ENCODE measurements at regions not wholly inside any gene's neighbourhood (a gene's known extent, or its start where the extent isn't known, plus 50 kb on each side); places are given as distances from the start of the nearest gene placed in this dataset.

DNA sequence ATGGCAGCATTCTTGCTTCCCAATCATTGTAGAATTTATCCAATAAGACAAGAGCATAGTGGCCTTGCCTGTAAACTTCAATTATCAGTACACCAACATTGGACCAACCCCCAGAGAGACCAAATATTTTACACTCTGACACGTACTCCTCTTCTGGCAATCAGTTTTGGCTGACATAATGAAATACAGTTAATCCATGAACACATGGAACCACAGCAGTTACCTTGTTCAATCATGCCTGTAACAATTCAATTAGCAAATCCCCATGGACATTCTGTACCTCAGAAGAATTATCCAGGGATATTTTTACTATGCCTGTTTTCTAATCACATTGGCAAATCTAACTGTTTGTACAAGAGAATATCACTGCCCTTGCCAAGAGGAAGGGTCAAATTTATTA is 2162.0 kb downstream of the MRPL39 start:
- H3K4me3 ChIP-seq (ENCODE audit: low read length), result no peak overlapping the region
- no peak for DNase-seq (ENCODE audit: low read depth)
- TF ChIP-seq, protein P1, sequence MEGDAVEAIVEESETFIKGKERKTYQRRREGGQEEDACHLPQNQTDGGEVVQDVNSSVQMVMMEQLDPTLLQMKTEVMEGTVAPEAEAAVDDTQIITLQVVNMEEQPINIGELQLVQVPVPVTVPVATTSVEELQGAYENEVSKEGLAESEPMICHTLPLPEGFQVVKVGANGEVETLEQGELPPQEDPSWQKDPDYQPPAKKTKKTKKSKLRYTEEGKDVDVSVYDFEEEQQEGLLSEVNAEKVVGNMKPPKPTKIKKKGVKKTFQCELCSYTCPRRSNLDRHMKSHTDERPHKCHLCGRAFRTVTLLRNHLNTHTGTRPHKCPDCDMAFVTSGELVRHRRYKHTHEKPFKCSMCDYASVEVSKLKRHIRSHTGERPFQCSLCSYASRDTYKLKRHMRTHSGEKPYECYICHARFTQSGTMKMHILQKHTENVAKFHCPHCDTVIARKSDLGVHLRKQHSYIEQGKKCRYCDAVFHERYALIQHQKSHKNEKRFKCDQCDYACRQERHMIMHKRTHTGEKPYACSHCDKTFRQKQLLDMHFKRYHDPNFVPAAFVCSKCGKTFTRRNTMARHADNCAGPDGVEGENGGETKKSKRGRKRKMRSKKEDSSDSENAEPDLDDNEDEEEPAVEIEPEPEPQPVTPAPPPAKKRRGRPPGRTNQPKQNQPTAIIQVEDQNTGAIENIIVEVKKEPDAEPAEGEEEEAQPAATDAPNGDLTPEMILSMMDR (conservative IDR thresholded peaks at IDR 0.05; ENCODE audit: low read depth, low read length), result no peak

DNA sequence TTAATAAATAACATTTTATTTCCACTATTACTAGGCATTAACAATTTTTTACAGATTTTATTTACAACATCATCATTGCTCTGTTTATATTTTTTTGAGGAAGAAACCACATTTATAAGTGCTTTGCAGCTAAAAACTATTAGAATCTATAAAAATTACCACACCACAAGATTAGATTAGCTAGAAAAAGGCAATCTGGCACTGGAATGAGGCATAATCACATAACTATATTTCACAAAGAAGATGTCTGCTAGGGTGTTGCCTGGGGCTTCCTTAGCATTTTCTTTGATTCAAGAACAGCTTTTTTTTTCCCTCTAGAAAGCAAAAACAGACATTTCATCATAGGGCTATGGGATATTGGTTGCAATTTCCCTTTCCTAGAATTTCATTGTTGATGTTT is 2169.2 kb downstream of the MRPL39 start:
- no peak overlapping the region for H3K4me3 ChIP-seq (ENCODE audit: low read length)
- DNase-seq (ENCODE audit: low read depth), result no peak
- TF ChIP-seq, protein P1 (conservative IDR thresholded peaks at IDR 0.05; ENCODE audit: low read depth, low read length), result no peak

DNA sequence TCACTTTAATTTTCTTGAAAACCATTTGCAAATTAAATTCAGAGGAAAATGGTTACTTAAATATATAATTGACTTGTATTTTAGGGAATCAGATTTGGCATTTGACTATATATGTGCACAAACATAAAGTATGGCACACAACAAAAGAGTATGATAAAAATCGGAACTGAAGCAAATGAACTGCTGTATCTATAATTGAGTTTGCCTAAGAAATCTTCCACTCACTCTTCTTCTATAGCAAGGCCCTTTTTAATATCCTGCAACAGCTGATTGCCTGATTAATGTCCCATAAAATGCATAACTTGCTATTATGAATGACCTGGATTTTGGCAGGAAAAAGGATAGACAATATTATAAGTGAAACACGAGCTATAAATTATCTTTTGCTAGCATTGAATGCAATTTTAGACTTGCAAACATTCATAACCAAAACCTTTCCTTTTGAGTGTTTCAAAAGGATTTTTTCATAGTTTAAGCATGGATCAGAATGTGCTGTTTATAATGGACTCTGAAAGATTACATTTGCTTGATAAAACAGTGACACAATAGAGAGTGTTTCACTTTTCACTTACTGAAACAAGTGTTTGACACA is 2204.3 kb downstream of the MRPL39 start:
- no peak overlapping the region for H3K4me3 ChIP-seq (ENCODE audit: low read length)
- no peak for DNase-seq (ENCODE audit: low read depth)
- TF ChIP-seq, protein P1 (conservative IDR thresholded peaks at IDR 0.05; ENCODE audit: low read depth, low read length), result no peak

DNA sequence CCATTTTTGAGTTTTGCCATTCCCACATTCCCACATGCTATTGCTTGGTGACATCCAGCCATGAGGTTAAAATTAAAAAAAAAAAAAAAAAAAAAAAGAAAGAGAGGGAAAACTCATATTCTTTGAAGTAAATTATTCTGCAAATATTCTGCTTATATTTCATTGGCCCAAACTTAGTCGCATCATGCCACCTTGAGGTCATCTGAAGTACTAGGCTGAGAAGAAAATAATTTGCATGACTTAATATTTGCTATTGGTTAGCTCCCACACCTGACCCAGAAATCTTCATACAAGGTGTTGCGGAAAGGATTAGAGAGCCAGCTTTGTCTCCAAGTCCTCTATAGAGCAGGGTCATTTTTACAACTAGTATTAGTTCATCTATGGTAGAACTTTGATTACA is 2206.0 kb downstream of the MRPL39 start:
- no peak overlapping the region for H3K4me3 ChIP-seq (ENCODE audit: low read length)
- no peak for DNase-seq (ENCODE audit: low read depth)
- TF ChIP-seq, protein P1 (conservative IDR thresholded peaks at IDR 0.05; ENCODE audit: low read depth, low read length), result peak; percentile 32

DNA sequence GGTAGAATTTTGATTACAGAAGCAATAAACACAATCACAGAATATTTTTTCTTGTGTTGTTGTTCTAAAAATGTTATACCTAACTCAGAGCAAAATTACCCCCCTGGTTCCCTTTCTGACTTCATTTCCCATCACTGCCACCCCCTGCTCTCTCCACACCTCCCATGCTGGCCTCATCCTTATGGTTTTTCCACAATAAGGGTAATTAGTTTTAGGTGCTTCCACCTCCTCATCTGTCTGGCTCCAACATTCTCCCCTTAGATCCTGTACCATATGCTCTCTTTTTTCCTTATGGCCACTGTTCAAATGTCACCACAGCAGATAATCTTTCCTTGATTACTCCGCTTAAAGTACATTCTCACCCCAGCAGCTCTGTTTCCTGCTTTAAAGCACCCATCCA is 2208.6 kb downstream of the MRPL39 start:
- no peak for DNase-seq (ENCODE audit: low read depth)
- TF ChIP-seq, protein P1 (conservative IDR thresholded peaks at IDR 0.05; ENCODE audit: low read depth, low read length), result no peak

DNA sequence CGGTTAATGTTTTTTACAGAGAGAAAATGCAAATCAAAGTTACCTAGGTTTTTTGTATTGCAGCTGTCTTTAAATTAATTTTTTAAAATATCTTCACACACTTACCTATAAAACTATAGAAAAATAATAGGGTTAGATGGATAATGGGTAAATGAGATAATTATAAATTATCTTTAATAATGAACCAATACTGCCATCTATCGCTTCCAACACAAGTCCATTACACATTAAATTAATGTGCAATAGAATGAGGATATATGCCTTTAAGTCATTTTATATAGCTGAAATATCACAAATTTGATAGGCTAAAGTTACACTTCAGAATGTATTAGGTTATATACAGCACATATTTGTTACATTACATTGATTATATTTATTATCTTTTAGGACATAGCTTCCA is 2212.8 kb downstream of the MRPL39 start:
- no peak overlapping the region for H3K4me3 ChIP-seq (ENCODE audit: low read length)
- DNase-seq (ENCODE audit: low read depth), result no peak
- TF ChIP-seq, protein P1 (conservative IDR thresholded peaks at IDR 0.05; ENCODE audit: low read depth, low read length), result no peak

More for the DNA sequence above, 2208.6 kb downstream of the MRPL39 start:
- no peak overlapping the region for H3K4me3 ChIP-seq (ENCODE audit: low read length)

DNA sequence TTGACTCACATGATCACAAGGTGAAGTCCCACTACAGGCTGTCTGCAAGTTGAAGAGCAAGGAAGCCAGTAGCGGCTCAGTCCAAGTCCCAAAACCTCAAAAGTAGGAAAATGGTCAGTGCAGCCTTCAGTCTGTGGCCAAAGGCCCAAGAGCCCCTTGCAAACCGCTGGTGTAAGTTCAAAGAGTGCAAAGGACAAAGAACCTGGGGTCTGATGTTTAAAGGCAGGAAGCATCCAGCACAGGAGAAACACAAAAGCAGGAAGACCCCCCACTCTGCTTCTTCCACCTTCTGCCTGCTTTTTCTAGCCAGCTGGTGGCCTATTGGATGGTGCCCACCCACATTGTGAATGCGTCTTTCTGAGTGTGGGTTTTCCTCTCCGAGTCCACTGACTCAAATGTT is 2222.6 kb downstream of the MRPL39 start:
- no peak for DNase-seq (ENCODE audit: low read depth)
- H3K4me3 ChIP-seq (ENCODE audit: low read length), result no peak overlapping the region
- TF ChIP-seq, protein P1 (conservative IDR thresholded peaks at IDR 0.05; ENCODE audit: low read depth, low read length), result no peak

All from retinal pigment epithelial cell (primary cell).